Muscle of back (tissue), 3 donors: ENCODE measurements at regions not wholly inside any gene's neighbourhood (a gene's known extent, or its start where the extent isn't known, plus 50 kb on each side); places are given as distances from the start of the nearest gene placed in this dataset.

Experiments
- DNase-seq, 3 donors: peaks; one replicate each; pipeline versions ENCODE4 v3.0.0 to v3.0.0-alpha.2; 2013

DNA sequence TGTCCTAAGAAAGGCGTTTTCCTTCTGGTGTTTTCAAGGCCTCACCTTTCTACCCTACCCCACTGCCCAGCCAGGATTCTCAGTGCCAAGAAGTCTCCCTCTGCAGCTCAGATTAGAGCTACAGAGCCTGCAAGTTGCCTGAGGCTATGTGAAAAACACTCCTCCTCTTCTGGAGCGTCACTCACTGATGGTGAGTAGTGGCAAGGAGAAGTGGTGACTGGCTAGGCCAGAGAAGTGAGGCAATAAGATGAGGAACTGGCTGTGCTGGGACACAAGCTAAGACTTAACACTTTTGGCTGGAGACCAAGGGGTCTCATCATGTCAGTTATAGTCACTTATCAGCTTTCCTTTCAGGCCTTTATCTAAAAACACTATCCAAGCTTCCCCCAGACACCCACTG is 86.7 kb upstream of the PRKAR2B start:
- DNase-seq, result peak in 1 of 3 donors; percentile 11

DNA sequence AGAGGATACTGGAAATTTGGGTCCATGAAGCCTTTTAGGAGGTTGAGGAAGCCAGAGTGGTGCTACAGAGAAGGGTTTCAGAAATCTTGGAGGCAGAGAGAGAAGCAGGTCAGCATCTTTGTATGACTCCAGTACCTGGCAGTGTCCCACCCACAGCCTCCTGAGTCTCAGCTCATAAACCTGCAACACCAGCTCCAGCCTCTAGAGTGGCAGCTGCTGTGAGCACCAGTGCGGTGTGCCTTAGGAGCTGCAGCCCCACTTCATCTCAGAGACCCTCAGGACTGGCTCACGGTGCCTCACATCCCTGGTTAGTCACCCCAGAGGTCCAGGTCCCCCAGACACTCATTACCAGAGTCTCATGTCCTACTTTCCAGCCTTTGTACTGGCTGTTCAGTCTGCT is 84.8 kb upstream of the PRKAR2B start:
- DNase-seq, result no peak

DNA sequence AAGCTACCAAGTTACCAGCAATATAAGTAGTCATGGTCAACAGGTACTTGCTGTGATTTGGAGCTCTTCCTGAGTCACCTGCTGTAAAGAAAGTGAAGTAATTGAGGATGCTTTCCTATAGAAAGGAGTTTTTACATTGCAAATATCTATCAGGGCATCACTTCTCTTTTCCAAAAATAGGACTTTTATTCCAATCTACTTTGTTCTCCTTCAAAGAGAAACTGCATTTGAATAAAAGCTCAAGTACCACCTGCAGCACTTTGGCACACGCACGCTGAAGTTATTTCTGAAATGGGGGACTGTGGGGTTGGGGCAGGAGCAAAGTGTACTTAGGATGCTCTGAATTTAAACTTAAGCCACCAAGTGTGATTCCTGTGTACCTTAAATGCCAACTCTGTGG is 81.8 kb upstream of the PRKAR2B start:
- DNase-seq, result no peak

DNA sequence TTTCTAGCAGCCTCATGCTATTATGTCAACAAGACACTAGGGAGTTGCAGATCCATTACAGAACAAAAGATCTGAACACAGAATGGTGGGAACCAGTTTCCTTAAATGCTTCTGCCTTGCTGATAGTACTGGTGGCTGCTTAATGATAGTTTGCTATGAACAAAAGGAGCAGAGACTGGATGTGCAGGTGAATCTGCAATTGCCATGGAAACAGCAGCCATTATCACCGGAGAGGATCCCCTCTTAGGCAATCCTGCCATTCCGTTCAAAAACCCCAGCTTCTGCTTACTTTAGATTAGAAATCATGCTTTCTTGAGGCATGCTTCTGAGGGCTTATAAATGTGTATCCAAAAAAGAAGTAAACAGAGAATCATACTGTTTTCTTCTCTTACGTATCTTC is 80.0 kb upstream of the PRKAR2B start:
- DNase-seq, result no peak

DNA sequence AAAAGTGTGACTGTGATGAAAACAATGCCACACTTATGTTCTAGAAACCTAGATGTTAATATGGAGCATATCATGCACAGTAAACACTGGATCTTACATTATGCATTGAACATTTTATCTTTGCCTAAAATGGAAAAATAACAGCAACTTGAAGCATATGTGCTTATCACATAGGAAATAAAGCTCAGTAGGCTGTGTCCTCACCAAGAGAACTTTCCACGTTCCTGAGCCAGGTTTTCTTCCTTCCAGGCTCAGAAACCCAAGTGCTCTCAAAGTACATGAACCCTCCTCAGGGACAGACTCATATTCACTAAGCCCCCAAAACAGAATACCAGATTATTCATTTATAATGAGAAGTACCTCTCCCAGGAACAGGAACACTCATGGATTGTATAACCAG is 79.4 kb upstream of the PRKAR2B start:
- peak in 1 of 3 donors; percentile 15 for DNase-seq

DNA sequence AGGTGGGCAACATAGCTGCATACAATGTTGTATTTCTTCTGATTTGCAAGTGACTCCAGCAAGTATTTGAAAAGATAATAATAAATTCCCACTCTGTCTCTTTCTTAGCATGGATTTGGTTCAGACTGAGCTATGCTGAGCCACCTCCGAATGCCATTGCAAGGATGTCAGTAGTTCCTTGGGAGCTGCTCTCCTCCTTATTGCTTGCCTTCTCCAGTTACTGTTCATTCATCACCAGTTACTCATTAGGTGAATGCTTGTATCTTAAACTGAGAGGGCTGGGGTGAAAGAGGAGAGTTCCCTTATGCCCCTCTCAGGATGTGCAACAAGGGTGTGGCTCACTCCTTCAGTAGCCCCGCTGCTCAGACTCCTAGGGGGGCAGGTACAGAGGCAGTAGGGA is 78.4 kb upstream of the PRKAR2B start:
- no peak for DNase-seq

DNA sequence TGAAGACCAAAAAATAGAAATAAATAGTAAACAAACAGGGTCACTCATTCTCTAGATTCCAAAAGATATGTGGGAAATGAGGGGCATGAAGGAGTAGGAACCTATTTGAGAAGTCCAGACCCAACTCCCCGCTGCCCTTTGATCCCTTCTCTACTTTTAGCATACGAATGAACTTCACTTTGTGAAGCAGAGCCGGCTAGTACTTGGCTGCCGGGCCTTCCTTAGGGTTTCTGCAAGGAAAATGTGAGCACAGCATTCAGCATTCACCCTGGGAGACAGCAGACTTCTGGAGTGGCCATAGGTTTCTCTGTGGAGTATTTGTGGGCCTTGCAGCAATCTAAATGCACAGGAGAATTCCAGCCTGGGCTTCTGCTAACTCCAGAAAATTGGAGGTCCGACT is 76.3 kb upstream of the PRKAR2B start:
- DNase-seq, result no peak

DNA sequence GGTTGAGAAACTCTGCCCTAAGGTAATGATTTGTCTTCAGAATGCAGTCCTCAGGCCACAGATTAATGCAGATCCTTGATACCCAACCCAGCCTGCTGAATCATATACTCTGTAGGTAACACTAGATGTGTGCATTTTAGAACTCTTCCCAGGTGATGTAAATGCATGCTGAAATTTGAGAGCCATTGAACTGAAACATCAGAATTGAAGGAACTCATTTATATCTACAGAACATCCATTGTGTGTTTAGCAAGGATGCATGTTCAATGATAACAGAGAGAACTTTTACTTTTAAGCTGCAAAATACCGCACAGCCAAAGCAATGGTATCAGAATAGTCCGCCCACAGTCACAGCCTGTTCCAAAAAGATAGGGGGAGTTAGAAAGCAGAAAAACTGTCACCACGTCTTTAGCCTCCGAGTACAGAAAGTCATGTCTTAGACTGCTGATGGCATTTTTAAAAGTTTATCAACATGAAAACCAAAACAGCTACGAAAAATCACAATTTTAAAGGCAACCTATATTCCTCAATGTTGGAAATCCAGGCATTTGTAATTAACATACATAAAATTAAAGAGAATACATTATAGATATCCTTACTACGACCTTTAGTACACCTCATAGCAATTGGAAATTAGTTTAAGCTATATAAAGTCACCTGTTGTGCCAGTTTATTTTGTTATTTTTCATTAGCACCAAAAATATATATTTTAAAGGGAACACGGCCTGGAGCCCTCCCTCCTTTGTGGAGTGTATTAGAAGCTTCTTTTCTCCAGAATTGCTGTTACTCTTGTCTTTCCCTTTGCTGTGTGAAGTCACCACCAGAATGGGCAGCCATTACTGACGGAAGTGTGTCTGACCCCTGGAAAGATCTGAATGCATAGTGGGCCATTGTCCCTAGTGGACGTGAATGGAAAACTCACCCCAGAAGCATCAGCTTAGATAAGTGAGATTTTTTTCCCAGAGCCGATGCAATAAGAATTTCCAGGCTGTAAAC is 65.8 kb upstream of the PRKAR2B start:
- no peak for DNase-seq

DNA sequence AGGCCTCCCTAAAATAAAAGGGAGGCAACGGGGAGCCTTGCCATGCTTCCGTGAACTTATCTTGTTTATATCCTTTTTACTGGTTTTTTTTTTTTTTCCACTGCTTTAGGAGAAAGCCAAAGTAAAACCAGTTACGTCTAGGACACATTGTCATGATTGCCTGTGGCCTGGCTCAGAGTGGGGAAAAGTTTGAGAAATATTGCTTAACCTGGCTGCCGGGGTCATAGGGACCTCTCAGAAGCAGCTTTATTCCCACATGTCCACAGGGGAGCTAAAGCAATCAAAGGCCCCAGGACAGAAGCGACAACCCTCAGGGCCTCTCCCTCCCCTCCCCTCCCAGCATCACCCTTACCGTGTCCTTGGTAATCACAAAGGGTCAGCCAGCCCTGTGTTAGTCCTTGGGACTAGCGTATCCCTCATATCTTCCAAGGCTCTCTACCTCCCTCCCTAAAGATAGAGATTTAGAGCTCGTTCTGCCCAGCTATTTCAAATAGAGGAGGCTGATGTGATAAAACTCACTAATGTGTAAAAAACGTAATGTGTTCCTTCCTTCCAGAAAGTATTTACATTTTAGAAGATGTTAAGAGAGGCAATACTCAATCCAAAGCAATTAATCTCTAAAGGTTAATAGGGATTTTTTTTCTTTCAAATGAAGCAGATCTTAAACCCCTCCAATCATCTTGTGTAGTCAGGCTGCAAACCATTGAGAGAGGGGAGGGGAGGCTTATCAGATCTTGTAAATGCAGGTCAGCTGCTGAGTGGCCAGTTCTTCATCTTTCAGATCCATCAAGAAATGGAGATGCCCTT is 64.8 kb upstream of the PRKAR2B start:
- no peak for DNase-seq

DNA sequence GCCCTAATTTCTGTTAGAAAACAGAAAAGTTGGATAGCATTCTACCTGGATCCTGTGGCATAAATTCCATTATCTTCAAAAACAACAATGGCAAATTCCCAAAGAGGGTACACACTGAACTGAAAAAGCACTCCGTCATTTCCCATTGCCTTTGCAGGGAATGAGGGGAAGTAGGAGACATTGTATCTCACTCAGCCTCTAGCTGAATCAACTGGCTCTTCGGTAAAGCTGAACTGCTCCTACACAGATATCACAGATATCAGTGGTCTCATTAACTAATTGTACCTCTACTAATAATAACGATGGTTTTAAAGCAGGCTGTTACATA is 64.2 kb upstream of the PRKAR2B start:
- DNase-seq, result no peak

DNA sequence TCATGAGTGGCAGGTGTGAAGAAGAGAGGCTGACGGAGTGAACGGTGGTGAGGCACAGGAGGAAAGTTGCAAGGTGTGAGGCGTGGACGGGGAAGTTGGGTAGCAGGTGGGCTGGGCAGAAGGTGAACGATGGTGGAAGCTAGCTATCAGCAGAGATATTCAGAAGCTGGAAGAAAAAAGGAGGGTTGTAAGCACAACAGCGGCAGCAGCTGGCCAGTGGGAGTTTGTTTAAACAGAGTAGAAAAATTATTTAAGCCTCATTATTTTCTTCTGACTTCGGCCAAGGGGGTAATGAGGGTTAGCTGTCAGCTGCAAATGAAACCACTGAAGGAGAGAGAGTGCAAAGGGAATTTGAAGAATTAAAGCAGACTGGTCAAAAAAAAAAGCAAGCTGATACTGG is 62.1 kb upstream of the PRKAR2B start:
- no peak for DNase-seq

DNA sequence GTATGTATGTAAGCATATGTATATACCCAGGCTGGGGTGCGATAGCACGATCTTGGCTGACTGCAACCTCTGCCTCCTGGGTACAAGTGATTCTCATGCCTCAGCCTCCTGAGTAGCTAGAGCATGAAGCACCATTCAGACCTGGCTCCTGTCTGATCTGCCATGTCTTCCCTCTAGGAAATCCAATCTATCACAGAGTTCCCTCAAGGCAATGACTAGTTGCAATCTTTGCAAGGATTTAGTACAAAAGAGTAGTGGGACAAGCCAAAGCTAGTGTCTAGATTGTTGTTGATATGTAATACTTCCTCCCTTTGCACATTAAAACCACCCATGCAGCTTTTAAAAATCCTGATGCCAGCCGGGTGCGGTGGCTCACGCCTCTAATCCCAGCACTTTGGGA is 60.5 kb upstream of the PRKAR2B start:
- no peak for DNase-seq

DNA sequence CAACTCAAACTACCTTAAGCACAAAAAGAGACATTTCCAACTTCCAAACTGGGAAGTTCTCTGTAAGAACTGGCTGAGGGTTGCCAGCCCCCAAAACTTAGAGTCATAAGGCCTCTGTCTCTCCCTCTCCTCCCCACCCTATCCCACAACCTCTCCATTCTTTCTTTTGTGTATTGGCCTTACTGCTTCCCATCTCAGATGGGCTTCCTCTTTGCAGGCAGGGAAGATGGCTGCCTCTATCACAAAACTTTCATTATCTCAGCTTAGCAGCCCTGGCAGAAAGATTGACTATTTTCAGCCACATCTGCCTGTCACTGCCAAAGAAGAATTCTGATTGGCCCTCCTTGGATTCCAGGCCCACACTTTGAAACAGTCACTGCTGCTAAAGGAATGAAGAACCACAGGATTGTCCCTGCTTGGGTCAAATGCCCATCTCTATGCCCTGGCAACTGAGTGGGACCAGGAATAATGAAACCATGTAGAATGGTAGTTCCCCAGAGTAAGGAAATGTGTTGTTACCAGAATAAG is 58.0 kb upstream of the PRKAR2B start:
- DNase-seq, result no peak

DNA sequence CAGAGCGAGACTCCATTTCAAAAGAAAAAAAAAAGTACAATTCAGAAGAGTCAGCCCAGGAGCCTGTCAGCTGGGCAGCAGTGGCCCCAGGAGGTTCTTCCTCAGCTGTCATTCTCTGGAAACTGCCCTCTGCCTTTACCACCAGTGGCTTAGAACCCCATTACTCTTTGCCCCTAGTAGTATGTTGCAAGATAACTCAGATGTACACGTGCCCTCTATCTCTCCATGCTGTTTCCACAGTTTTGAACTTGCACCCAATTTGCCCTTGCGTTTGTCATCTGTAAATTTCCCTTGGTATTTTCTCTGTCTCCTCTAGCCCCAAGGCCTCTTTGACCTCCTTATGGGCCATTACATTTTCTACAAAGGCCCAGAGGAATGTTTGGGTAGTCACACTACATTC is 56.7 kb upstream of the PRKAR2B start:
- no peak for DNase-seq

DNA sequence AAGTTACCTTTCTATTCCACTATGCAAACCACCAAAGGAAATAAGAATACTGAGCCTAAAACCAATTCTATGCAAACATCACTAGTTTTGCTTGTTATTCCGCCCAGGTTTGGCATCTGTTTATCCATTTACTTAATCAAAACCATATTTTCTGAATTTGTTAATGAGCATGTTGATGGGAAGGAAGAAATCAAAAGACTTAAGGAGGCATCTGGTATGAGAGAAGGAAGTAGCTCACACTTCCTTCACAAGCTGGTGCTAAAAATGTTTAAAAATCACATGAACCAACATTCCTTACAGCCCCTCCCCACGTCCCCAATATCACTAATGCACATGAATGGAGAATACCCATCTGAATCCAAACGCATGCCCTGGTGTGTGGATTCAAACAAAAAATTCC is 52.0 kb upstream of the PRKAR2B start:
- no peak for DNase-seq
